ENCODE measurements at regions not wholly inside any gene's neighbourhood (a gene's known extent, or its start where the extent isn't known, plus 50 kb on each side); places are given as distances from the start of the nearest gene placed in this dataset.

DNA sequence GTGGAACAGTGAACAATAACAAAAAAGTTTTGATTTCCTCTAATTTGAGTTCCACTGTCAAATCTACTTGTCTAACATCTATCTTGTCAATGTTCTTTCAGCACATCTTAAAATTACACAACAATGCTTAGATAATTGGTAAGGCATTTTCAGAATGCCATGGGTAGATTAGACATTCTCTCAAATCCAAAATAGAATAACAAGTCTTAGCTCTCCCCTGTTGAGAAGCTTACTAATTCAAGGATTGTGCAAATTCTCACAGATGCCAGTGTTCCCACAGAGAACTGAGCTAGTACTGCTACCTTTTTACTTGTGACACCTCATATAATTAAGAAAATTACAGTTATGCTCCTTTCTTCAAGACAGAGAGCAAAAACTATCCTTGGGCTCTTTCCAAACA, 2442.0 kb downstream of the PCDH7 start:
- TF ChIP-seq POLR2AphosphoS5 (IDR thresholded peaks at IDR 0.05) (no peak), POLR2A (IDR thresholded peaks at IDR 0.05) (no peak)
- TF ChIP-seq, protein P1, sequence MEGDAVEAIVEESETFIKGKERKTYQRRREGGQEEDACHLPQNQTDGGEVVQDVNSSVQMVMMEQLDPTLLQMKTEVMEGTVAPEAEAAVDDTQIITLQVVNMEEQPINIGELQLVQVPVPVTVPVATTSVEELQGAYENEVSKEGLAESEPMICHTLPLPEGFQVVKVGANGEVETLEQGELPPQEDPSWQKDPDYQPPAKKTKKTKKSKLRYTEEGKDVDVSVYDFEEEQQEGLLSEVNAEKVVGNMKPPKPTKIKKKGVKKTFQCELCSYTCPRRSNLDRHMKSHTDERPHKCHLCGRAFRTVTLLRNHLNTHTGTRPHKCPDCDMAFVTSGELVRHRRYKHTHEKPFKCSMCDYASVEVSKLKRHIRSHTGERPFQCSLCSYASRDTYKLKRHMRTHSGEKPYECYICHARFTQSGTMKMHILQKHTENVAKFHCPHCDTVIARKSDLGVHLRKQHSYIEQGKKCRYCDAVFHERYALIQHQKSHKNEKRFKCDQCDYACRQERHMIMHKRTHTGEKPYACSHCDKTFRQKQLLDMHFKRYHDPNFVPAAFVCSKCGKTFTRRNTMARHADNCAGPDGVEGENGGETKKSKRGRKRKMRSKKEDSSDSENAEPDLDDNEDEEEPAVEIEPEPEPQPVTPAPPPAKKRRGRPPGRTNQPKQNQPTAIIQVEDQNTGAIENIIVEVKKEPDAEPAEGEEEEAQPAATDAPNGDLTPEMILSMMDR (IDR thresholded peaks at IDR 0.05), result no peak

Data from stomach (tissue), 4 donors.